Memory B cell (primary cell): ENCODE measurements at regions not wholly inside any gene's neighbourhood (a gene's known extent, or its start where the extent isn't known, plus 50 kb on each side); places are given as distances from the start of the nearest gene placed in this dataset.

Experiments used
- ATAC-seq: fragments of 150-1000 bp; cut with Tn5 transposase; 2 replicates; pipeline ENCODE4 v1.10.0; 2021; ENCODE audit warnings: low read depth, mild to moderate bottlenecking, moderate library complexity
- DNase-seq, 2 donors: peaks; one replicate each; pipeline ENCODE4 v3.0.0; 2022; ENCODE audit warnings: low spot score in 2 of 2
- H3K27ac Mint-ChIP-seq: one replicate; pipeline ENCODE4 v1.8.0; 2022; ENCODE audit warnings: mild to moderate bottlenecking, moderate library complexity, mixed read lengths
- H3K27me3 Mint-ChIP-seq: one replicate; pipeline ENCODE4 v1.8.0; 2022; ENCODE audit warnings: mixed read lengths
- H3K36me3 Mint-ChIP-seq: one replicate; pipeline ENCODE4 v1.8.0; 2022; ENCODE audit warnings: mild to moderate bottlenecking, mixed read lengths
- H3K4me1 Mint-ChIP-seq: one replicate; pipeline ENCODE4 v1.8.0; 2022; ENCODE audit warnings: mixed read lengths
- H3K4me3 Mint-ChIP-seq: one replicate; pipeline ENCODE4 v1.8.0; 2022; ENCODE audit warnings: mild to moderate bottlenecking, moderate library complexity, mixed read lengths
- H3K9me3 Mint-ChIP-seq: one replicate; pipeline ENCODE4 v1.8.0; 2022; ENCODE audit warnings: mixed read lengths

DNA sequence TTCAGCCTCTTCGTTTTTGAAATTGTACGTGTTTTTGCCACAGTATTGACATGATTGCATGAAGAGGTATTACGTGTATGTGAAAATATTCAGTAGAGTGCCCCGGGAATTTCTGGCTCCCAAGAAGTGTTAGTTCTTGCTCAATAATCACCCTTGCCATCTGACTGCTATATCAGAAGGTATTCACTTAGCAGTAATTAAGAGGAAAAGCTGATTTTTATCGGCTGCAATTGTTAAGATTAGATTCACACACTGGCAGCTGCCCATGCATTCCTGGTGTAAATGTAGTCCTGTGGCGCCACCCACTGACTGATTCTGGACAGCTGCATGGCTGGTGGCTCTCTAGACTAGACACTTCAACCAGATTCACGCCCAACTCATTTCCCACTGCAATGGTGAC, 440.1 kb upstream of the ADAMTS16 start:
- no peak overlapping the region for H3K27ac Mint-ChIP-seq
- ATAC-seq (no peak), DNase-seq (no peak)
- no peaks in the 10 kb centered on the region for H3K4me1 Mint-ChIP-seq
- peaks cover 3% of the 10 kb centered on the region for H3K9me3 Mint-ChIP-seq
- no peaks in the 10 kb centered on the region for H3K36me3 Mint-ChIP-seq
- no peak overlapping the region for H3K4me3 Mint-ChIP-seq
- no peaks in the 10 kb centered on the region for H3K27me3 Mint-ChIP-seq

GRCh38 chr5:4700871-4701270, 439.3 kb upstream of the ADAMTS16 start:
- no peak for DNase-seq
- no peaks in the 10 kb centered on the region for H3K36me3 Mint-ChIP-seq
- no peaks in the 10 kb centered on the region for H3K27me3 Mint-ChIP-seq
- H3K4me3 Mint-ChIP-seq, result no peak overlapping the region
- H3K4me1 Mint-ChIP-seq, result no peaks in the 10 kb centered on the region
- ATAC-seq, result no peak
- H3K27ac Mint-ChIP-seq, result no peak overlapping the region
- H3K9me3 Mint-ChIP-seq, result peaks cover 3% of the 10 kb centered on the region

DNA sequence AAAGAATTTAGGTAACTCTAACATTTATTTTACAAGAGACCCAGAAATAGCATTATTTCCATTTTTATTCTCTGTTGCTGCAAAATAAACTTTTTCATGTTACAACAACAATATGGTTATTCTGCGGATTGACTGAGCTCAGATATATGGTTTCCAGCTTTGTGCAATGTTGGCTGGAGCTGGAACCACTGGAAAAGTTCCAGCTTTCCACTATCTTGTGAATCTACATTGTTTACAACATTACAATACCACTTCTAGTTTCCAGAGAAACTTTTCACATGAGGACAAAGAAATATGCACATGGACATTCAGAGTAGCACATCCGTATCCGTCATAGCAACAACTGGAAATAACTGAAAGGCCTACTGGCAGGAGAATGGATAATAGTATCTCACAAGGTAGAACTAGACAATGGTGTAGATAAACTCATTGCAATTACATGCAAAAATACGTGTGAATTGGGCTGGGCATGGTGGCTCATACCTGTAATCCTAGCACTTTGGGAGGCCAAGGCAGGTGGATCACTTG, 436.1 kb upstream of the ADAMTS16 start:
- Mint-ChIP-seq H3K27ac (no peak overlapping the region), H3K4me3 (no peak overlapping the region), H3K4me1 (no peaks in the 10 kb centered on the region)

GRCh38 chr5:4704951-4705350, 435.2 kb upstream of the ADAMTS16 start:
- no peaks in the 10 kb centered on the region for H3K27me3 Mint-ChIP-seq
- no peak overlapping the region for H3K4me3 Mint-ChIP-seq
- no peak overlapping the region for H3K27ac Mint-ChIP-seq
- DNase-seq, result no peak
- ATAC-seq, result no peak
- no peaks in the 10 kb centered on the region for H3K9me3 Mint-ChIP-seq
- H3K4me1 Mint-ChIP-seq, result no peaks in the 10 kb centered on the region
- no peaks in the 10 kb centered on the region for H3K36me3 Mint-ChIP-seq

More for the DNA sequence above, 436.1 kb upstream of the ADAMTS16 start:
- Mint-ChIP-seq H3K9me3 (no peaks in the 10 kb centered on the region), H3K36me3 (no peaks in the 10 kb centered on the region), H3K27me3 (no peaks in the 10 kb centered on the region)
- ATAC-seq (no peak), DNase-seq (no peak)

GRCh38 chr5:4716781-4717180, 423.3 kb upstream of the ADAMTS16 start:
- no peak overlapping the region for H3K27ac Mint-ChIP-seq
- H3K36me3 Mint-ChIP-seq, result no peaks in the 10 kb centered on the region
- DNase-seq (no peak), ATAC-seq (no peak)
- no peaks in the 10 kb centered on the region for H3K4me1 Mint-ChIP-seq
- H3K9me3 Mint-ChIP-seq, result peaks cover under 1% of the 10 kb centered on the region
- no peaks in the 10 kb centered on the region for H3K27me3 Mint-ChIP-seq
- H3K4me3 Mint-ChIP-seq, result no peak overlapping the region

DNA sequence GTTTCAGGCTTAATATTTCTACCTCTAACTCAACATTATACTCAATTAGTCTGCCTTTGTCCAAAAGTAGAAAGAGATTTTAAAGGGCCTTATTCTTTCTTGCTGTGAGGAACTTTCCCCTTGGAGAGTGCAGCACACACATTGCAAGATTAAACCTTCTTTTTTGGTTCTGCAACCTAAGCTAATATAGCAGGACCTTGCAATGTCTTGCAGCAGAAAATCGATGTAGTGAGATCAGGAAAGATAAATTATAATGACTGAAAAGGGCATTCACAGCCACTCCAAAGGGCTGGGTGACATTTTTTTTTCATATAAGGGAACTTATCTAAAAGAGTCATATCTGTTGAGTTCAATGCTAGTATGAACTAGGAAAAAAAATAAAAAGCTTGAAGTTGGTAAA, 422.7 kb upstream of the ADAMTS16 start:
- H3K4me3 Mint-ChIP-seq, result no peak overlapping the region
- H3K27ac Mint-ChIP-seq, result no peak overlapping the region
- H3K4me1 Mint-ChIP-seq, result no peaks in the 10 kb centered on the region
- H3K27me3 Mint-ChIP-seq, result no peaks in the 10 kb centered on the region
- DNase-seq, result no peak
- H3K9me3 Mint-ChIP-seq, result no peaks in the 10 kb centered on the region
- no peak for ATAC-seq
- H3K36me3 Mint-ChIP-seq, result no peaks in the 10 kb centered on the region

DNA sequence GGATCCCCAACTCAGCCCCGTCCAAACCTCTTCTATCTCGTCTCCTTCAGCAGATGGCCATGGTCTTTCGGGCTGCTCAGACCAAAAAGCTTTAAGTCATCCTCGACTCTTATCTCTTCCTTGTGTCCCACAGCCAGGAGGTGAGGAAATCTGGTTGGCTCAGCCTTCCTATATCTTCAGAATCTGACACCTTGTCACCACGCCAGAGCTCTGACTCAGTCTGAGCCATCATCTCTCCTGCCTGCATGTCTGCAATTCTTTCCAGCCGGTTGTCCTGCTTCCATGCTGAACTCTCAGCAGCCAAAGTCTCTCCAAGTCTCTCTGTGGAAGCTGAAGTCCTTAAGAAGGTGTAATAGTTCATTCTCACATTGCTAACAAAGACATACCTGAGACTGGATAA, 419.3 kb upstream of the ADAMTS16 start:
- peaks cover 4% of the 10 kb centered on the region for H3K9me3 Mint-ChIP-seq
- H3K4me3 Mint-ChIP-seq, result no peak overlapping the region
- no peak overlapping the region for H3K27ac Mint-ChIP-seq
- DNase-seq, result no peak
- no peak for ATAC-seq
- H3K36me3 Mint-ChIP-seq, result no peaks in the 10 kb centered on the region
- H3K27me3 Mint-ChIP-seq, result no peaks in the 10 kb centered on the region
- no peaks in the 10 kb centered on the region for H3K4me1 Mint-ChIP-seq

- no peak overlapping the region for H3K4me3 Mint-ChIP-seq
- H3K36me3 Mint-ChIP-seq, result no peaks in the 10 kb centered on the region
- DNase-seq (no peak), ATAC-seq (no peak)
- no peaks in the 10 kb centered on the region for H3K27me3 Mint-ChIP-seq
- H3K9me3 Mint-ChIP-seq, result peaks cover 4% of the 10 kb centered on the region
- no peaks in the 10 kb centered on the region for H3K4me1 Mint-ChIP-seq
- H3K27ac Mint-ChIP-seq, result no peak overlapping the region
Observed at GRCh38 chr5:4722886-4723285, 417.2 kb upstream of the ADAMTS16 start.

GRCh38 chr5:4725594-4725993, 414.5 kb upstream of the ADAMTS16 start:
- Mint-ChIP-seq H3K27me3 (no peaks in the 10 kb centered on the region), H3K9me3 (peaks cover 4% of the 10 kb centered on the region), H3K4me1 (no peaks in the 10 kb centered on the region), H3K27ac (no peak overlapping the region), H3K36me3 (no peaks in the 10 kb centered on the region), H3K4me3 (no peak overlapping the region)
- ATAC-seq (no peak), DNase-seq (no peak)

DNA sequence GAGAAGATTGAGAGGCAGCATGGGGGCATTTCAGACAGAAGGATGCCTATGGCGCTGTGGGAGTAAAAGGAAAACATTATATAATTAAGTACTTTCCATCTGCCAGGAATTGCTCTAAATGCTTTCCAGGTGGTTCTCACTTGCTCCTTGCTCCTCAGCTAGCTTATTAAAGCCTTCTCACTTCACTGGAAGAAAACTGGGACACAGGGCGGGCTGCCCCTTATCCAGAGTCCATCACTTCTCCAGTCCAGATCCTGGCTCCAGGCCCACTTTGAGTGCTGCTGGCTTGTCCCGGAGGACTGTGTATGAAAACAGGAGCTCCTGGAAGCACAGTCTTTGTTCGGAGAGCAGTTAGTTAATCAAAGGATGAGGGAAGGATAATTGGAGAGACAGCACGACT, 409.9 kb upstream of the ADAMTS16 start:
- no peaks in the 10 kb centered on the region for H3K27me3 Mint-ChIP-seq
- ATAC-seq (no peak), DNase-seq (no peak)
- H3K36me3 Mint-ChIP-seq, result no peaks in the 10 kb centered on the region
- H3K27ac Mint-ChIP-seq, result no peak overlapping the region
- H3K9me3 Mint-ChIP-seq, result peaks cover 4% of the 10 kb centered on the region
- no peak overlapping the region for H3K4me3 Mint-ChIP-seq
- no peaks in the 10 kb centered on the region for H3K4me1 Mint-ChIP-seq

DNA sequence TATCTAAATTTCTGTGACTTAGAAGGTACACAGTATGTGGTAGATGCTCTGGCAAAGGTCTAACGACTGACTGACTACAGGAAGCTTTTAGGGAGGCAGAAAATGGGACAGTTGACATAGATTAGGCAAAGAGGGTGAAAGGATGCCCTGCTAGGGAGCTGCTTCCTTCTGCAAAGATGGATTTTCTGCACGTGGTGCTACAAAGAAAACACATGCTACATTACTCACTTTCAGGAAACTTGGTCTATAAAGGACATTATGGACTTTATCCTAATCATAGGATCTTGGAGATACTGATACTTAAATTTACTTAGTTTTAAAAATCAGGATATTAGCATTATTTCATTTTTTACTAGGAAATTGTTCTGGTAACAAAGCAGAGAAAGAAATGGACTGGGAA, 405.8 kb upstream of the ADAMTS16 start:
- DNase-seq (no peak), ATAC-seq (no peak)
- Mint-ChIP-seq H3K9me3 (peaks cover 7% of the 10 kb centered on the region), H3K27ac (no peak overlapping the region), H3K4me3 (no peak overlapping the region), H3K36me3 (no peaks in the 10 kb centered on the region), H3K27me3 (no peaks in the 10 kb centered on the region), H3K4me1 (no peaks in the 10 kb centered on the region)

GRCh38 chr5:4735261-4735660, 404.9 kb upstream of the ADAMTS16 start:
- ATAC-seq, result no peak
- Mint-ChIP-seq H3K4me3 (no peak overlapping the region), H3K27ac (no peak overlapping the region), H3K36me3 (no peaks in the 10 kb centered on the region), H3K4me1 (no peaks in the 10 kb centered on the region), H3K9me3 (peaks cover 9% of the 10 kb centered on the region), H3K27me3 (no peaks in the 10 kb centered on the region)
- no peak for DNase-seq

DNA sequence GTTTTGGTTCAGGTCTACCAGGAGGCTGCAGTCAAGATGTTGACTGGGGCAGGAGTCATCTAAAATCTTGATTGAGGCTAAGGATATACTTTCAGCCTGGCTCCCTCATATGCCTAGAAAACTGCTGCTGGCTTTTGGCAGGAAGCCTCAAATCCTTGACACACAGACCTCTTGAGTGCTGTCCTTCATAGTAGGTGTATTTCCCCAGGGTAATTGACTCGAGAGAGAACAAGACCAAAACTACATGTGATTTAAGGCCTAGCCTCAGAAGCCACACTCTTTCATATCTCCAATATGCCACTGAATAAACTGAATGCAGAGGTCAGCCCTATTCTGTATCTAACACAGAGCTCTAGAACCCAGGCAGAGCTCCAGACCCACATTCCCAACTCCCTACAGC, 402.3 kb upstream of the ADAMTS16 start:
- Mint-ChIP-seq H3K9me3 (peaks cover 9% of the 10 kb centered on the region), H3K27ac (no peak overlapping the region), H3K27me3 (no peaks in the 10 kb centered on the region), H3K4me3 (no peak overlapping the region), H3K36me3 (no peaks in the 10 kb centered on the region), H3K4me1 (no peaks in the 10 kb centered on the region)
- ATAC-seq (no peak), DNase-seq (no peak)

DNA sequence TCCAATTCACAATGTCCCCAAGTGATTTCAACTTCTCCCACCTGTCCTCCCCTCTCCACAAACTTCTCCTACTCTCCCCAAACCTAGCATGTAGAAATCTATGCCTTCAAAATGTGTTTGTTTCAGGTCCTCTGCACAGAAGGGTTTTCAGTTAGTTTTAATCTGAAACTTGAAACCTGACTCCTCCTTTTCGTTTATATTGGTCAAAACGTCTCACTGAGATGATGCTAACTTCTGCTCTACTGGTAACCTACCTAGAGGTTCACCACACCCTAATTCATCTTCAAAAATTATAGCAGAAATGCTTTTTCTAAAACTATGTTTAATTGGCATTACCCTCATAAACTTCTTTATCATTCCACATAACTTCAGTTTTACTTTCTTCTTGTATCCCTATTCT, 401.8 kb upstream of the ADAMTS16 start:
- Mint-ChIP-seq H3K9me3 (peaks cover 9% of the 10 kb centered on the region), H3K27ac (no peak overlapping the region), H3K27me3 (no peaks in the 10 kb centered on the region), H3K4me1 (no peaks in the 10 kb centered on the region), H3K4me3 (no peak overlapping the region), H3K36me3 (no peaks in the 10 kb centered on the region)
- DNase-seq, result no peak
- ATAC-seq, result no peak

GRCh38 chr5:4740156-4740555, 400.0 kb upstream of the ADAMTS16 start:
- no peaks in the 10 kb centered on the region for H3K4me1 Mint-ChIP-seq
- peaks cover 12% of the 10 kb centered on the region for H3K9me3 Mint-ChIP-seq
- H3K36me3 Mint-ChIP-seq, result no peaks in the 10 kb centered on the region
- H3K27me3 Mint-ChIP-seq, result no peaks in the 10 kb centered on the region
- no peak overlapping the region for H3K4me3 Mint-ChIP-seq
- DNase-seq (no peak), ATAC-seq (no peak)
- H3K27ac Mint-ChIP-seq, result no peak overlapping the region
